GM12878 (cell line): ENCODE measurements at regions not wholly inside any gene's neighbourhood (a gene's known extent, or its start where the extent isn't known, plus 50 kb on each side); places are given as distances from the start of the nearest gene placed in this dataset.

Experiments
- ATAC-seq: fragments of 200-7000 bp; cut with Tn5 transposase; 3 replicates; pipeline ENCODE4 v1.9.1; 2020; ENCODE audit warnings: mild to moderate bottlenecking, moderate library complexity
- BruUV-seq: library from RNA; stranded (reverse); fragments of 400-500 nt; replicated peaks from 2 replicates; lab custom pipeline; 2021; lab: Mats Ljungman, UMichigan
- CTCF ChIA-PET: fragments of 300-600 bp; sonication (Branson Sonifier 250); formaldehyde crosslinking; extraction: SDS; loops from one replicate; lab custom pipeline; 2021; ENCODE audit warnings: inconsistent platforms; lab: Yijun Ruan, JAX
- POLR2A ChIA-PET: fragments of 350-600 bp; formaldehyde crosslinking; extraction: SDS; loops from one replicate; lab custom pipeline; 2021; ENCODE audit warnings: inconsistent platforms; lab: Charles Lee
- RAD21 ChIA-PET: fragments of 300-600 bp; sonication (Branson Sonifier 250); formaldehyde crosslinking; loops from one replicate; lab custom pipeline; 2023; ENCODE audit warnings: antibody characterized with exemption; ENCODE audit not compliant: unreplicated experiment; lab: Charles Lee
- SMC1A ChIA-PET: fragments of 300-600 bp; sonication (Branson Sonifier 250); formaldehyde crosslinking; loops from one replicate; lab custom pipeline; 2023; ENCODE audit not compliant: unreplicated experiment, uncharacterized antibody; lab: Charles Lee
- DNase-seq: peaks from one replicate; pipeline ENCODE4 v3.0.0-alpha.2; 2011; ENCODE audit warnings: low read depth, low spot score
- FAIRE-seq: peaks from 3 replicates; lab custom pipeline; 2011; peaks lifted over from hg19 to GRCh38; lab: Jason Lieb, UNC
- H2AFZ ChIP-seq: 2 replicates; pipeline ENCODE4 v1.6.0; 2011; ENCODE audit warnings: low read depth, low read length, control low read depth; ENCODE audit not compliant: control insufficient read depth
- H3K27ac ChIP-seq: 2 replicates; pipeline ENCODE4 v1.5.1; 2011; ENCODE audit warnings: control low read depth; ENCODE audit not compliant: control insufficient read depth, insufficient read depth
- H3K27me3 ChIP-seq, 2 experiments: replicated peaks in 1 of 2; 2 replicates each; pipeline versions ENCODE4 v1.6.0 to v1.6.1; 2011; ENCODE audit warnings: low read length in 1 of 2; ENCODE audit not compliant: control insufficient read depth in 2 of 2, insufficient read depth in 2 of 2
- H3K36me3 ChIP-seq, 2 experiments: 2 replicates each; pipeline ENCODE4 v1.5.1; 2011; ENCODE audit warnings: low read length in 1 of 2; ENCODE audit not compliant: control insufficient read depth in 2 of 2, insufficient read depth in 2 of 2
- H3K4me1 ChIP-seq: 2 replicates; pipeline ENCODE4 v1.6.1; 2011; ENCODE audit warnings: mild to moderate bottlenecking, low read length, moderate library complexity, mixed read lengths; ENCODE audit not compliant: control insufficient read depth, insufficient read depth
- H3K4me2 ChIP-seq: 2 replicates; pipeline ENCODE4 v1.6.0; 2011; ENCODE audit warnings: control low read depth; ENCODE audit not compliant: control insufficient read depth, insufficient read depth
- H3K4me3 ChIP-seq: fragments of 200-600 bp; sonication (generic); 2 replicates; pipeline ENCODE4 v1.5.1; 2016
- H3K79me2 ChIP-seq: 2 replicates; pipeline ENCODE4 v1.6.0; 2011; ENCODE audit warnings: low read length; ENCODE audit not compliant: control insufficient read depth, insufficient read depth
- H3K9ac ChIP-seq: 2 replicates; pipeline ENCODE4 v1.8.0; 2011; ENCODE audit warnings: low read length, control low read depth, mixed read lengths; ENCODE audit not compliant: control insufficient read depth, insufficient read depth
- H3K9me3 ChIP-seq: replicated peaks from 3 replicates; pipeline ENCODE4 v1.5.1; 2011; ENCODE audit warnings: mild to moderate bottlenecking, low read length; ENCODE audit not compliant: control insufficient read depth, insufficient read depth
- H4K20me1 ChIP-seq: 2 replicates; pipeline ENCODE4 v1.6.0; 2011; ENCODE audit not compliant: control insufficient read depth, insufficient read depth
- DPF2 ChIP-seq: fragments of 450-650 bp; IDR thresholded peaks from 2 replicates; pipeline ENCODE4 v1.6.1; 2017; ENCODE audit warnings: mild to moderate bottlenecking
- EED ChIP-seq: sonication (generic); IDR thresholded peaks from 2 replicates; pipeline ENCODE4 v1.6.1; 2016; ENCODE audit warnings: antibody characterized with exemption, low read depth
- FOXK2 ChIP-seq: fragments of 450-650 bp; IDR thresholded peaks from 2 replicates; pipeline ENCODE4 v1.6.1; 2017; ENCODE audit warnings: mild to moderate bottlenecking, moderate library complexity
- GABPA ChIP-seq: IDR thresholded peaks from 2 replicates; pipeline ENCODE4 v1.6.1; 2014; ENCODE audit warnings: antibody characterized with exemption, low read depth, mild to moderate bottlenecking, inconsistent platforms
- KAT2A ChIP-seq: conservative IDR thresholded peaks from 2 replicates; pipeline ENCODE4 v1.6.1; 2011; ENCODE audit warnings: low read depth, low read length; ENCODE audit not compliant: control insufficient read depth
- PAX5 ChIP-seq: IDR thresholded peaks from 2 replicates; pipeline ENCODE4 v1.6.1; 2011; ENCODE audit warnings: low read depth, low read length, borderline replicate concordance
- POLR2A ChIP-seq: IDR thresholded peaks from 2 replicates; pipeline ENCODE4 v1.6.1; 2011; ENCODE audit warnings: low read depth, mild to moderate bottlenecking, low read length
- POLR2AphosphoS2 ChIP-seq: IDR thresholded peaks from 2 replicates; pipeline ENCODE4 v1.6.1; 2011; ENCODE audit warnings: low read depth, mild to moderate bottlenecking, low read length, improper control_type of control experiment, moderate library complexity
- RB1 ChIP-seq: fragments of 450-650 bp; formaldehyde crosslinking; IDR thresholded peaks from 2 replicates; pipeline ENCODE4 v1.6.1; 2017; ENCODE audit warnings: mild to moderate bottlenecking, borderline replicate concordance
- SIN3A ChIP-seq: IDR thresholded peaks from 2 replicates; pipeline ENCODE4 v1.6.1; 2012; ENCODE audit warnings: low read depth, low read length, improper control_type of control experiment
- SIX5 ChIP-seq: IDR thresholded peaks from 2 replicates; pipeline ENCODE4 v1.6.1; 2011; ENCODE audit warnings: mild to moderate bottlenecking, low read depth, low read length, moderate library complexity; ENCODE audit not compliant: severe bottlenecking
- SREBF1 ChIP-seq: IDR thresholded peaks from 2 replicates; pipeline ENCODE4 v1.6.1; 2012; ENCODE audit warnings: mild to moderate bottlenecking, low read length
- SUPT20H ChIP-seq: IDR thresholded peaks from 2 replicates; pipeline ENCODE4 v1.6.1; 2011; ENCODE audit warnings: low read depth, mild to moderate bottlenecking, low read length, moderate library complexity, borderline replicate concordance; ENCODE audit not compliant: control insufficient read depth
- TCF12 ChIP-seq: IDR thresholded peaks from 2 replicates; pipeline ENCODE4 v1.6.1; 2011; ENCODE audit warnings: low read depth, mild to moderate bottlenecking, low read length
- YBX1 ChIP-seq: fragments of 450-650 bp; IDR thresholded peaks from 2 replicates; pipeline ENCODE4 v1.6.1; 2016; ENCODE audit warnings: antibody characterized with exemption
- ZNF384 ChIP-seq: IDR thresholded peaks from 2 replicates; pipeline ENCODE4 v1.6.1; 2012; ENCODE audit warnings: low read depth, mild to moderate bottlenecking, low read length, improper control_type of control experiment, borderline replicate concordance
- ZNF622 ChIP-seq: fragments of 450-650 bp; IDR thresholded peaks from 2 replicates; pipeline ENCODE4 v1.6.1; 2017; ENCODE audit warnings: mild to moderate bottlenecking, inconsistent platforms
- ZZZ3 ChIP-seq: IDR thresholded peaks from 2 replicates; pipeline ENCODE4 v1.6.1; 2011; ENCODE audit warnings: low read depth; ENCODE audit not compliant: control insufficient read depth, insufficient read length
- WGBS: methylation state at CpG from one replicate; pipeline ENCODE4 v1.1.6; 2016; ENCODE audit warnings: low lambda C conversion rate; ENCODE audit not compliant: insufficient replicate concordance, insufficient coverage; ENCODE audit errors: missing lambda C conversion rate; 5-methylcytosine and 5-hydroxymethylcytosine counted together
- in situ Hi-C: fragments of 300-500 bp; cut with MboI; formaldehyde crosslinking; loops from 9 replicates; pipeline ENCODE4 v1.14.3; 2018; ENCODE audit warnings: mixed read lengths
- intact Hi-C: fragments of 100-400 bp; cut with micrococcal nuclease; formaldehyde crosslinking; loops from one replicate; pipeline ENCODE4 v1.14.2; 2022; ENCODE audit not compliant: unreplicated experiment
- TF ChIP-seq, protein P1 (sequence below): fragments of 450-650 bp; IDR thresholded peaks from 2 replicates; pipeline ENCODE4 v1.6.1; 2014; ENCODE audit warnings: mild to moderate bottlenecking

DNA sequence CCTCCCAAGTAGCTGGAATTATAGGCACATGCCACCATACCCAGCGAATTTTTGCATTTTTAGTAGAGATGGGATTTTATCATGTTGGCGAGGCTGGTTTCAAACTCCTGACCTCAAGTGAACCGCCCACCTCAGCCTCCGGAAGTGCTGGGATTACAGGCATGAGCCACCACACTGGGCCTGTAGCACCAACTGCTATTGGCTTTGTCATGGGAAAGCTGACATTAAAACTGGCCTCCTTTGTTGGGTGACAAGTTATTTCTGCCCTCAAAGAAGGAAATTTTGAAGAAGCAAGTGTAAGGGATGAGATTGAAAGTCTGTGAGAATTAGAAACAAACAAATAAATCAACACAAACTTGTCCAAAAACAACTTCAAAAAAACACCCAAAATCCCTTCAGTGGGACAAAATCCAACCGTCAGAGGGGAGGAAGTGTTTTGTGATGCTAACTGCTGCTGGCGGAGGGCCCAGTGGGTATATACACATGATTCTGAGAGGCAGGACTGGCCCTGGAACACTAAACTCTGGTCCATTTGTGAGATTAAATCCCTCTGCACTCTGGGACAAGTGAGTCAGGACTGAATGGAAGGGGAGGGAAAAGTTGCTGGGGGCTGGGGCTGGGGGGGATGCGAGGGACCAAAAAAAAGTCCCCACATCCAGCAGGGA is 87.5 kb upstream of the NAA20 start:
- no peaks in the 10 kb centered on the region for H3K36me3 ChIP-seq
- FAIRE-seq (no peak), DNase-seq (no peak), ATAC-seq (no peak)
- no peak for TF ChIP-seq ZNF622
- no peak for TF ChIP-seq PAX5
- TF ChIP-seq ZNF384, result no peak
- TF ChIP-seq POLR2AphosphoS2, result no peak
- TF ChIP-seq POLR2A, result no peak
- no peak for TF ChIP-seq ZZZ3
- no peak for TF ChIP-seq FOXK2
- TF ChIP-seq EED, result no peak
- no peak for TF ChIP-seq RB1
- TF ChIP-seq YBX1, result no peak
- TF ChIP-seq, protein P1, sequence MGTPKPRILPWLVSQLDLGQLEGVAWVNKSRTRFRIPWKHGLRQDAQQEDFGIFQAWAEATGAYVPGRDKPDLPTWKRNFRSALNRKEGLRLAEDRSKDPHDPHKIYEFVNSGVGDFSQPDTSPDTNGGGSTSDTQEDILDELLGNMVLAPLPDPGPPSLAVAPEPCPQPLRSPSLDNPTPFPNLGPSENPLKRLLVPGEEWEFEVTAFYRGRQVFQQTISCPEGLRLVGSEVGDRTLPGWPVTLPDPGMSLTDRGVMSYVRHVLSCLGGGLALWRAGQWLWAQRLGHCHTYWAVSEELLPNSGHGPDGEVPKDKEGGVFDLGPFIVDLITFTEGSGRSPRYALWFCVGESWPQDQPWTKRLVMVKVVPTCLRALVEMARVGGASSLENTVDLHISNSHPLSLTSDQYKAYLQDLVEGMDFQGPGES, result no peak
- no peak for TF ChIP-seq SIN3A
- TF ChIP-seq KAT2A, result no peak
- TF ChIP-seq DPF2, result no peak
- TF ChIP-seq TCF12, result no peak
- TF ChIP-seq GABPA, result no peak
- TF ChIP-seq SIX5, result no peak
- TF ChIP-seq SUPT20H, result no peak
- no peak for TF ChIP-seq SREBF1
- ChIA-PET RAD21 (no interaction called here), CTCF (no interaction called here), SMC1A (no interaction called here), POLR2A (no interaction called here)
- H3K9ac ChIP-seq, result no peak overlapping the region
- BruUV-seq, result no TSS peak
- 34% methylated on average over 6 of the region's 7 CpGs for WGBS
- intact Hi-C loops, result no loop called here
- H4K20me1 ChIP-seq, result no peaks in the 10 kb centered on the region
- no peak overlapping the region for H3K27ac ChIP-seq
- H3K79me2 ChIP-seq, result no peaks in the 10 kb centered on the region
- H2AFZ ChIP-seq, result no peak overlapping the region
- no peak overlapping the region for H3K4me3 ChIP-seq
- in situ Hi-C loops, result no loop called here
- H3K27me3 ChIP-seq, result no peaks in the 10 kb centered on the region
- H3K4me1 ChIP-seq, result peaks cover 3% of the 10 kb centered on the region; the same call in 1 of the 2 replicates
- H3K4me2 ChIP-seq, result no peak overlapping the region
- H3K9me3 ChIP-seq, result no peaks in the 10 kb centered on the region
